GM08714 (cell line): ENCODE measurements at regions not wholly inside any gene's neighbourhood (a gene's known extent, or its start where the extent isn't known, plus 50 kb on each side); places are given as distances from the start of the nearest gene placed in this dataset.

Experiments
- H3K4me3 ChIP-seq: fragments of 200-500 bp; sonication (Bioruptor generic); 2 replicates; pipeline ENCODE4 v1.5.1; 2014; ENCODE audit warnings: mild to moderate bottlenecking, low read length, inconsistent platforms
- ZNF274 ChIP-seq: IDR thresholded peaks from 2 replicates; pipeline ENCODE4 v1.6.1; 2012; ENCODE audit warnings: mild to moderate bottlenecking, low read depth, low read length

GRCh38 chr1:229065613-229066012 lies 205.3 kb upstream of the RAB4A start:
- no peak for TF ChIP-seq ZNF274
- no peak overlapping the region for H3K4me3 ChIP-seq

GRCh38 chr1:229066591-229066990 lies 204.3 kb upstream of the RAB4A start:
- no peak for TF ChIP-seq ZNF274
- H3K4me3 ChIP-seq: no peak overlapping the region

- no peak for TF ChIP-seq ZNF274
- no peak overlapping the region for H3K4me3 ChIP-seq
Measured at GRCh38 chr1:229067546-229067945, 203.4 kb upstream of the RAB4A start.

- H3K4me3 ChIP-seq: no peak overlapping the region
- TF ChIP-seq ZNF274: no peak
Measured at GRCh38 chr1:229068270-229068987, 202.5 kb upstream of the RAB4A start.

GRCh38 chr1:229069176-229069575 lies 201.7 kb upstream of the RAB4A start:
- no peak overlapping the region for H3K4me3 ChIP-seq
- TF ChIP-seq ZNF274: no peak

- no peak overlapping the region for H3K4me3 ChIP-seq
- TF ChIP-seq ZNF274: no peak
Measured at GRCh38 chr1:229070168-229070567, 200.7 kb upstream of the RAB4A start.

DNA sequence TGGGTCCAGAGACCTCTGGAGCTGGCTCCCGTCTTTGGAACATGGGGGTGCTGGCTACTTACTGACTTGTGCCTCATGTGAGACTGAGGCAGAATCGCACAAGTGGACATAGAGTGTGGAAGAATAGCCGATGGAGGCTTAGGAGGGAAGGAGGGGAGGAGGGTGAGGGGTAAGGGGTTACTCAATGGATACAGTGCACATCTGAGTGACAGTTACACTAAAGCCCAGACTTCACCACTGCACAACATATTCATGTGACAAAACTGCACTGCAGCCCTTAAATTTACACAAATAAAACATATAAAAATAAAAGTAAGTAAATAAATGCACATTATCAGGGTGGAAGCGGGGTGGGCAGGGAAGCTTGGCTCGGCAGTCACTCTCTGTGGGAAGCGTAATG lies 197.7 kb upstream of the RAB4A start:
- TF ChIP-seq ZNF274: no peak
- H3K4me3 ChIP-seq: no peak overlapping the region

- H3K4me3 ChIP-seq: no peak overlapping the region
- TF ChIP-seq ZNF274: no peak
Measured at GRCh38 chr1:229075217-229075616, 195.7 kb upstream of the RAB4A start.

- no peak for TF ChIP-seq ZNF274
- H3K4me3 ChIP-seq: no peak overlapping the region
Measured at GRCh38 chr1:229075716-229076115, 195.2 kb upstream of the RAB4A start.

- TF ChIP-seq ZNF274: no peak
- no peak overlapping the region for H3K4me3 ChIP-seq
Measured at GRCh38 chr1:229076195-229076594, 194.7 kb upstream of the RAB4A start.

GRCh38 chr1:229079016-229079595 lies 191.8 kb upstream of the RAB4A start:
- TF ChIP-seq ZNF274: no peak
- H3K4me3 ChIP-seq: no peak overlapping the region

GRCh38 chr1:229080361-229080760 lies 190.6 kb upstream of the RAB4A start:
- H3K4me3 ChIP-seq: no peak overlapping the region
- TF ChIP-seq ZNF274: no peak

- no peak for TF ChIP-seq ZNF274
- H3K4me3 ChIP-seq: no peak overlapping the region
Measured at GRCh38 chr1:229085291-229085690, 185.6 kb upstream of the RAB4A start.

DNA sequence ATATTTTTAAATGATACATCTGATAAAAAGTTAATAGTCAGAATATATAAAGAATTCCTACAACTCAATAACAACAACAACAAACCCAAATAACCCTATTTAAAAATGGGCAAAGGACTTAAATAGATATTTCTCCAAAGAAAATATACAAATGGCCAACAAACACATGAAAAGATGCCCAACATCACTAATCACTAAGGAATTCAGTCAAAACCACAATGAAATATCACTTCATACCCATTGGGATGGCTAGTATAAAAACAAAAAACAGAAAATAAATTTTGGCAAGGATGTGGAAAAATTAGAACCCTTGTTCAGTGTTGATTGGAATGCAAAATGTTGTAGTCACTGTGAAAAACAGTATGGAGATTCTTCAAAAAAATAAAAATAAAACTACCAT lies 184.8 kb upstream of the RAB4A start:
- no peak for TF ChIP-seq ZNF274

DNA sequence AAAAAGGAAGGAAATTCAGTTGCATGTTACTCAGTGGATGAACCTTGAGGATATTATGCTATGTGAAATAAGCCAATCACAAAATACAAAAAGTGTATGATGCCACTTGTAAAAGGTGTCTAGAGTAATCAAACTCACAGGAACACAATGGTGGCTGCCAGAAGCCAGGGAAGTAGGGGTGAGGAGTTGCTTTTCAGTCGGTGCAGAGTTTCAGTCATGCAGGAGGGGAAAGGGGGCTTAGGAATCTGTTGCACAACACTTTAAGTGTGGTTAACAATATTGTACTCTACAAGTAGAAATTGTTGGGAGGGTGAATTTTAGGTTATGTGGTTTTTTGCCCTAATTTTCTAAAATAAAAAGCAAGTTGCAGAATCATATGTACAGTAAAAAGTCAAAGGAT lies 184.2 kb upstream of the RAB4A start:
- no peak overlapping the region for H3K4me3 ChIP-seq
- no peak for TF ChIP-seq ZNF274

More for the DNA sequence above, 184.8 kb upstream of the RAB4A start:
- H3K4me3 ChIP-seq: no peak overlapping the region

- TF ChIP-seq ZNF274: no peak
- no peak overlapping the region for H3K4me3 ChIP-seq
Measured at GRCh38 chr1:229087339-229087738, 183.6 kb upstream of the RAB4A start.
